ENCODE measurements at regions not wholly inside any gene's neighbourhood (a gene's known extent, or its start where the extent isn't known, plus 50 kb on each side); places are given as distances from the start of the nearest gene placed in this dataset.

GRCh38 chr15:62933386-62933785 is 109.2 kb upstream of the TPM1 start:
- TF ChIP-seq CTCF (optimal IDR thresholded peaks at IDR 0.05 in 1 of 3, IDR thresholded peaks at IDR 0.05 in 1 of 3, conservative IDR thresholded peaks at IDR 0.05 in 1 of 3; ENCODE audit: extremely low read depth in 1 of 3, insufficient read depth in 2 of 3, low read length in 3 of 3) (no peak), EZH2 (IDR thresholded peaks at IDR 0.05; ENCODE audit: low read length) (no peak)

Measured in keratinocyte (primary cell).